GM04503 (cell line): ENCODE measurements at regions not wholly inside any gene's neighbourhood (a gene's known extent, or its start where the extent isn't known, plus 50 kb on each side); places are given as distances from the start of the nearest gene placed in this dataset.

Experiments used
- DNase-seq: peaks from one replicate; pipeline ENCODE4 v3.0.0-alpha.2; 2012; ENCODE audit warnings: low read depth

DNA sequence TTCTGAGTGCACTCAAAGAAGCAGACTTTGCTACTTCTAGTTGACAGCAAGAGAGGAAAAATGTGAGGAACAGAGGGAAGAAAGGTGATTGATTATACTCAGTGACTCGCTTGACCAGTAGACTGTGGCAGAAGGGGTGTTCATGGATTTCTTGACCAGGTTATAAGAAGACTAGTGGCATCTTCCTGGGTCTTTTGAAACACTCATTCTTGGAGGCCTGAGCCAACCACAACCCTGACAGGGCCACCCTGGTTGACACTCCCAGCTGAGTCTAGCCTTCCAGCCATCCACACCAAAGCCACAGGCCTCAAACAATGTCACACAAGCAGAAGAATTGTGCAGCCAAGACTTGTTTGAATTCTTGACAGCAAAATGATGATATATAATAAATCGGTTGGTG lies 366.3 kb downstream of the SS18 start:
- DNase-seq, result no peak

DNA sequence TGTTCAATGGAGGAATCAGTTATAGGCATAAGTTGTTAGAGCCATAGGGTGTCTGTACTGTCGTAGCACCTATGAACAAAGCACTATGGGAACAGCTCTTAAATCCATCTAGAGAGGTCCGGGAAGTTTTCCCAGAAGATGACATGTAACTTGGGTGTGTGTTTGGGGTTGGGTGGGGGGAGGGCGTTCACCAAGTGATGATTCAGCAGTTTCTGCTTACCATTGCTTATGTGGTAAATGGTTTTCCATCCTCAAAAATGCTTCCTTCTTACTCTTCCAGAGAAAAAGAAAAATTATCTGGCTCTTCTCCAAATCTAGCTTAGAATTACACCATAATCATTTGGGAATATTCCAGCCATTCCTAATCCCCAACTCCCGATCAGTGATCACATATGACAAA lies 361.1 kb upstream of the ZNF521 start:
- DNase-seq, result no peak

DNA sequence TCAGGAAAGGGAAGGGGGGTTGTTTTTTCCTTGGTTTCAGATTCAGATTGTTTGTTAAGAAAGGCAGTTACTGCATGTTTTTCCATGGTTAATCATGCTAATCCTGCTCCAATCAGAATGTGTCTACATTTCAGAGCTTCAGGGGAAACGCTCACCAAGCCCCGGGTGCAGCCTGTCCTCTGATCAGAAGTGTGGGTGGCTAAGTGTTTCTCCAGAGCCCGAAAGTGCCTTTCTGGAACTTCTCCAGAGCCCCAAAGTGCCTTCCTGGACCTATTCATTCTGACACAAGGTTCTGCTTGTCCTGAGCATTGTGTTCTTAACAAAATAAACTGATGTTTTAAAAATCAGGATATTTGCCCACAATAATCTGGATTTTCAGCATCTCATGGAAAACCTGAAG lies 359.0 kb upstream of the ZNF521 start:
- no peak for DNase-seq

DNA sequence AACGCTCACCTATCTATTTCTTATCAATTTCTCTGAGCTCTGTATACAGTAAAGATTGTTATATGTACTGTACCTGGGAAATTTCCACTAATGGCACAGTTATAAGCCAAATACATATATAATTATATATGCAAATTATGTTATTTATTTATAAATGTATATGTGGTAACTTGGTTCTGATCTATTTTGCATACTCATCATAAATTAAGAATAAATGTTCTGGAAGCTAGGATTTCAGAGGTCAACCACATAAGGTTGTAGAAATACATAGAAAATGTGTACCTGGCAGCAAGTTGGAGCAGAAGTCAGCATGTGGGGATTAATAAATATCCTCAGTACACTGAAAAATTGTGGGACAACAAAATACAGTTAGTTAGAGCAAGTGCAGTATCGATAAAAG lies 353.7 kb upstream of the ZNF521 start:
- no peak for DNase-seq

DNA sequence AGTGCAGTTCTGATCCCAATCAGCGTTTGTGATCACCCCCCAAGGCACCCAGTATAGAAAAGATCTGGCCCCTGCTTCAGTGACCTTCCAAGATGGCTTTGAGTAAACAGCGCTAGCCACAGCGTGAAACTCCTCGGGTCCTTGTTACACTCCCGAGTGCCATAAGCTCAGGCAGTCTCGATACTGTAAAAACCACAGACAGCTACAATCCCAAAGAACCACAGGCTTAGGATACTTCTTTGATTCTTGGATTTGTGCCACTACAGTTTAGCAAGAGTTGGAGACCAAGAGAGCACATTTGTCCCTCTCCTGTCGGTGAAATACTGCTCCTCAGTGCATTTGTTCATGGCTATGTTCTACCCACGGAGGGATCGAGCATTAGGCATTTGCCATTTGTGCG lies 352.5 kb upstream of the ZNF521 start:
- no peak for DNase-seq

DNA sequence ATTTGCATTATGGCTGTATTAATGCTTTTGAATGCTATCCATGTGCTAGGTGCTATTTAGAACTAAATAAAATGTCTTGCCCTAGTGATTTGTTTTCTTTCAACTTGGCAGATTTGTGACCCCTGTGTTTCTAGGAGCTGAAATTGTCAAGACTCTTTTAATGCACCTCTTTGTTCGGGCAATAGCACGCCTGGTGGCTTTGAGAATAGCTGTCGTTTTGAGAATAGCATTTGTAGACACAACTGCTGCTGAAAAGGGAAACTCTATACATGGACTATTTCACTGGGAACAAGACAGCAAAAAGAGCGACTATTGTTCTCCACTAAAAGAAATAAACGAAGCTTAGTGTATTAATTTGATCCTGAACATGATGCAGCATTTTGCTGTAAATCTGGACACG lies 352.1 kb upstream of the ZNF521 start:
- DNase-seq, result no peak

DNA sequence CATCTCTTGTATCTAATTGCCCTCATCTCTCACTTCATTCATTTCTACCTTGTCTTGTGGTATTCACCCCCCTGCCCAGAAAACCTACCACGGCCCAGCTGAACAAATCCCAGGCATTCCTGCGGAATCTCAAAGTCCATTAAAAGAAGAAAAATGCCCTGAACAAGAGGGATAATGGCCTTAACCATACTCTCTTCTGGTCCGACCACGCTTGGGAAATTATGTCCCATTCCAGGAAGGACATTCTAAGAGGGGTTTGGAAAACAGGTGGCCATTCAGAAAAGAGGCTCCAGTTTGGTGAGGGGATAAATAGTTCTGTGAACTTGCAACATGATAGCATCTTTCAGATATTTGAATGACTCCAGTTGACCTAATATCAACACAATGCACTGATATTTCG lies 349.9 kb upstream of the ZNF521 start:
- DNase-seq, result no peak

DNA sequence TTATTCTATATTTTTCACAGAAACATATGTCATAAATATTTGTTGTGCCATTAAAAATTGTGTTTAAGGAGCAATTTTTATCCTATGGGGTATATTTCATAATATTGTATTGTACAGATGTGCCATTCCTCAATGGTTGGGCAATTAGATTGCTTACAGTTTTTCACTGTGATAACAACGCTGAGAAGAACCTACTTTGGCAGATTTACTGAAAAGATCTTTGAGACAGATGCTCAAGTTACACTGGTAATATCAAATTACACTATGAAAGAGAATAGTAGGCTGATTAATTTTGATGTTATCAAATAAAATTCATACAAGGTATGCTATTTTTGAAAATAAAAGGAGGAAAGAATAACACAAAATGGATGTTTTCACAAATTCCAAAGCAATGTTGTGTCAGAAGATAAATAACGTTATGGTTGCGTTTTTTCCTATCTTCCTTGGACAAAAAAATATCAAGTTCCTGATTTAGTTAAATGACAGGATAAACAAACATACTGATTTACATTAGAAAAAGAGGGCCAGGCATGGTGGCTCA lies 335.1 kb upstream of the ZNF521 start:
- no peak for DNase-seq

DNA sequence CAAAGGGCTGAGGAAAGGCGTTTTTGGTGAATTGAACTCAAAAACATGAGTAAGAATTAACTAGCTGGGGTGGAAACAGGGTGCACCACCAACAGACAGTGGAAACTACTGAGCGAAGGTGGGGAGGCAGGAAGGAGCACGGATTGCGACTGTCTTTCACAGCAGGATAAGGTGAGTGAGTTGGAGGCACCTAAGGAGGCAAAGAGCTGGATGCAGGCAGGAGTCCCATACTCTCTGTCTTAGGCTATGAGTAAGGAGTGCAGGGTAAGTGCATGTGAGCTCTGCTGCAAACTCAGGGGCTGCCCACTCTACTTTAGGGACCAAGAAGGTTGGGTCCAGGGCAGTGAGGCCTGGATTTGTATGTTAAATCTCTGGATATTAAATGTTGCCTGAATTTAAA lies 333.1 kb upstream of the ZNF521 start:
- no peak for DNase-seq

DNA sequence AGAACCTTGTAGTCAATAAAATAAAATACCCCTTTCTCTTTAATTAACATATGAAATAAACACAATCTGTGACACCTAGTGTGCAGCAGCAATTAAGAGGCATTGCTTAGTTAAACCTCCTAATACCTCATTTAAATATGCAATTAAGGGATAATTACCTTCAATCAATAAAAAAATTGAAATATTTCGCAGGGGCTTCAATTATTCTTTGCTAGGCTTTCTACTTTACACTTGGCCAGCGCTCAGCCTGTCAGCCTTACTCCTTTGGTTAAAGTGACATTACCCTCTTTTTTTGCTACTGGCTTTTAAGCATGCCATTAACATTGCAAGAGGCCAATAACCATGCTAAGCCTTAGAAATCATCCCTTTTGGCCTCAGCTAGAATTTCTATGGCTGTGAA lies 327.5 kb upstream of the ZNF521 start:
- DNase-seq, result no peak

DNA sequence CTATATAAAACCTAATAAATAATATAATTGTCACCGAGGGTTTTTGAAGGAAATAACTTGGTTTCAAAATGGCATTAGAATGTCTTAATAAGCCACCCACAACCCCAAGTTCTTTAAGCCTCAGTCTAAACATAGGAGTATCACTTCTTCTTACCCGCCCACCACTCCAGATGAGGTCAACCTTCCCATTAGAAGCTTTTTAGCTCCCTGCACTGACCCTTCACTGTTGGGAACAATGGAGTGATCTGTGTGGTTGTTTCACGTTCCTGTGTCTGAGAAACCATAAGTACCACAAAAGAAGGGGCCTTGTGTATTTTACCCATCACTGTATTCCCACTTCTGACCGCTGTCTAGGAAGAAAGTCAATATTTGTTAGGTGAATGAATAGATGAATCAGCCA lies 326.3 kb upstream of the ZNF521 start:
- DNase-seq, result no peak

DNA sequence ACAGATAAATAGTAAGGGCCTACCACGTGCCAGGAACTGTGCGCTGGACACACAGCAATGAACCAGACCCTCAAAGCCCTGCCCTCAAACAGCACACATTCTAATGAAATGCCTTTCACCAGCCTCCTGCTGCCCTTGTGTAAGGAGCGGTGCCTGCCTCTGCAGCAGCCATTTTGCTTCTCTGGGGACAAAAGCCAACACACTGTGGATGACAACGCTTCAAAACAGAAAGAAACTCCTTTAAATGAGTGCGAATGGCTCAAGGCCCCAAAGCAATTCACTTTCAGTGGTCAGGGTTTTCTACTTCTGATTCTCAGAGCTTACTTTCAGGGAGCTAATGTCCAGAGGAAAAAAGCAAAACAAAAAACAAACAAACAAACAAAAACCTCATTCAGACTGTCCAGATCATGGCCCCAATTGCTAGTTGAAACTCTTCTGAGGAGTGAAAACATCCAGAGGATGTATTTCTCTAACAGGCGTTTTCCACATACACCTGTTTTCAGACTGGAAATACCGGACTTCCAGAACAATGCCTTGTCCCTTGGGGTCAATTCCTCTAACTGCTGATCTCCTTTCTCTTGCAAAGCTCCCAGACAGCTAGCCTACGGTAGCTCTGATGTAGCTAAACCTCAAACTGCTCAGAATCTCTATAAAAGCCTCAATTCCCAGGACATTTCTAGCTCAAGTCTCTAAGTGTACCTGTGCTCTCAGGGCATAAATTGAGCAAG lies 323.3 kb upstream of the ZNF521 start:
- DNase-seq, result no peak

DNA sequence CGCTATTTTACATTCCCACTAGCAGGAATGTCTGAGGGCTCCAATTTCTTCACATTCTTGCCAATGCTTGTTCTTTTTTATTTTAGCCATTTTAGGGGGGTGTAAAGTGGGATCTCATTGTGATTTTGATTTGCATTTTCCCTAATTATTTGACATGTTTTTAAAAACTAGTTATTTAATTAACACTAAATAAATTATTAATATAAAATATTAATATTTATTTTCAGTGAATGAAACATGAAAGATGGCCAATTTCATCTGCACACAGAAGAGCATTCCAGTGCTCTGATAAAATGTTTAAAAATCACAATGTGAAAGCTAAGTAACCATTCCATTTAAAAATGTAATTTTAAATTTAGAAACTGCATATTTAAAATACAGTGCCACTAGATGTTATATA lies 322.2 kb upstream of the ZNF521 start:
- DNase-seq, result no peak

DNA sequence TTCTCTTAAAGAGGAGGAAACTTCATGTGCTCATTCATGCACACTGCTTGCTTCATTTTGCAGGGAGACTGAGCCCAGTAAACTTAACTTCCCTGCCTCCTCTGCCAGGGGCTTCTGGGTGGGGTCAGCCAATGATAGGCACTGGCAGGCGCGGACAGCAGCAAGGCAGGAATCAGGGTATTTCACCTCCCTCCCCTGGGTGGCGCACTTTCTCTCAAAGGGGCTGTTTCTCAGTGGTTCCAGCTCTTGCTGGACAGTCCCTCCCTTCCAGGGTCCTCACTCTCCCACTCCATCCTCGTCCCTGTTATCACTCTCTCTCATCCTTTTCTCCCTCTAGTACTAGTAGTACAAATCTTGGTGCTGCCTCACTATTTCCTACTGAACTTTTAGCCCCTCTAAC lies 320.5 kb upstream of the ZNF521 start:
- no peak for DNase-seq

DNA sequence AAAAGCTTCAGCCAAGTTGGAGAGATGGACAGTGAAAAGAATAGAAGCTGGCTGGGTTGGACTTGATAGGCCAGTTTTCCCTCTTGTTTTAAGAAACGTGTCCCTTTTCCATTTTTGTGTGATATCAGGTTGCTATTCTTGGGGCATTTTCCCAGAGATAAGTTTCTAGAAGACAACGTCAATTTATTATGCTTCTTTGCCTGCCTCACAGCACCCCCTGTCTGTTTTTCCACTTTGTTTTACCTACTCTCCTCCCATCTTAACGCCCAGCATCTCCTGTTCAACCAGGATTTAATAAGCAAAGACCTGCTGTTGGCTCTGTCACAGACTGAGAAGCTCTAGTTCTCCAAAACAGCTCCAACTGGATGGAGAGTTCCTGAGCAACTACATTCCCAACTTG lies 317.8 kb upstream of the ZNF521 start:
- DNase-seq, result no peak

DNA sequence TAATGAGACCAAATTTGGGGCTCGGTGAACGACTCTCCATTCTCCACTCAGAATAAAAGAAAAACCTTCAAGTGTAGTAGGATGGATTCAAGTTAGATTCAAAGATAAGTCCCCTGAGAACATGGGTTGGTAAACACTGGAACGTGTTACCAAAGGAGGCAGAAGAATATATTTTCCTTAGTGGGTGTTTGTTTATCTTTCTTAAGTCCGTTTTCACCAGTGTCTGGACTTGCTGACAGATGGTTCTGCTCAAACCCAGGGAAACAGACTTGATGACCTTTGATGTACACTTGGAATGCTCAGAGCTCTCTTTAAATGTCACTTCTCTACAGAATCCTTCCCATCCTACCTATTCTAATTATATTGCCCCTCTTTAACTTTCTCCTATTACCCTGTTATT lies 310.3 kb upstream of the ZNF521 start:
- no peak for DNase-seq

DNA sequence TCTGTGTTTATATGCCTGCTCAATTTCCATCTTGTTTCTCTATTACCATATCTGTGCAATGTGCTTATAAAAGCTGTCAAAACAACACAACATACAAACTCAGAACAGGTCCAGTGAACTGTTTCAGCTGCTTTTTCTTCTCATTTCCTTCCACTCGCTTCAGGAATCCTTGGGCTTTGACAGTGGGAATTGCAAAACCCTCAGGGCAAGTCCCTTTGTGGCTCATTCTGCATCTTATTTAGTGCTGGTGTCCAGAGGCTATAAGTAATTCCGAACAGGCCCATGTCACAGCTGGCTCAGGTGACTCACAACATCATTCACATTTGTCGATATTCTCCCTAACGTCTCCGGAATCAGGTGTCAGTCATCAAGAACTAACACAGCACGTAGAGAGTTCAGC lies 309.9 kb upstream of the ZNF521 start:
- DNase-seq, result no peak

DNA sequence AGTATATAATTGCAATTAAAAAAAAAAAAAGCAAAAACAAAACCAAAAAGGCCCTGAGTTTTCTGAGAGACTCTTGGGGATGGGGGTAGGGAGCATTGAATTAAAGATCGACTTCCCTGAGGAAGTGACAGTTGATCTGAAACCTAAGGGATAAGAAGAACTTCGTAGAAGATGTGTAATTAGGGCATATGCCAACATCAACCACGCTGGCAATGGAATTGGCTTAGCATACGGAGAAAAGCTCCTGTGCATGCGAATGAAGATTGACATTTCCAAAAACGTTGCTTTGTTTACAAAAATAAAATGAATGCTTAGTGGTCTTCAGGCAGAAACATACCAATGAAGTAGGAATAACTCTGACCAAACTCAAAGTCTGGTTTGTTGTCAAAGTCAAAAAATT lies 307.6 kb upstream of the ZNF521 start:
- no peak for DNase-seq

DNA sequence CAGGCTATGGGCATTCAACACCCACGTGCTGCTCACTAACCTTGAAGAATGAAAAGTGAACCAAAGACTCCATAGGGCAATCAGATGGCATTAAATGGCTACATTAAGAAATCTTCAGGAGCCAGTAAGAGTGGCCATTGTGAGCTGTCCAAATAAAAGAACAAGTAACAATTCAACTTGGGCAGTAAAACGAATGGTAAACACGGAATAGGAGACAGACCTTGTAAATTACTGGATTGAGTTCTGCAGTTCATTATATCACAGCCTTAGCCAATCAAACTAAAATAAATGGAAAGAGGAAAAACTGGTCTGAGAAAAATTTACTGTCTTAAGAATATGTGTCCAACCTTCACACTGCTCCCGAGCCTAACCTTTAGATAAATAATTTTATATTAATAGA lies 306.5 kb upstream of the ZNF521 start:
- DNase-seq, result no peak

DNA sequence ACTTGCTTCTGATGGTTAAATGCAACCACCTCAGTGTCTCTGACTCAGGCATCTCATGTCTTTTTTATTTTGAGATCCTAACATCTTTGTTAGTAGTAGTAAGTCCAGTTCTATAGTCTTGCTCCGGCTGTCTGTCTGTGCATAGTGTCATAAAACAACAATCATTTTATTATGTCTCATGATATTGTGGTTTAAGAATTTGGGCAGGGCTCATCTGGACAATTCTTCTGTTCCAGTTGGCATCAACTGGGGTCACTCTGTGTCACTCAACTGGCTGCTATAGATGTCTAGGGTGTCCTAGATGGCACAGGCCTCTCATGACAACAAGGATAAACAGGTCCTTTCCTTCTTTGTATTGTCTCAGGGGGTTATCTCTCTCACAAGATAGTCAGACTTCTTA lies 299.6 kb upstream of the ZNF521 start:
- DNase-seq, result no peak

DNA sequence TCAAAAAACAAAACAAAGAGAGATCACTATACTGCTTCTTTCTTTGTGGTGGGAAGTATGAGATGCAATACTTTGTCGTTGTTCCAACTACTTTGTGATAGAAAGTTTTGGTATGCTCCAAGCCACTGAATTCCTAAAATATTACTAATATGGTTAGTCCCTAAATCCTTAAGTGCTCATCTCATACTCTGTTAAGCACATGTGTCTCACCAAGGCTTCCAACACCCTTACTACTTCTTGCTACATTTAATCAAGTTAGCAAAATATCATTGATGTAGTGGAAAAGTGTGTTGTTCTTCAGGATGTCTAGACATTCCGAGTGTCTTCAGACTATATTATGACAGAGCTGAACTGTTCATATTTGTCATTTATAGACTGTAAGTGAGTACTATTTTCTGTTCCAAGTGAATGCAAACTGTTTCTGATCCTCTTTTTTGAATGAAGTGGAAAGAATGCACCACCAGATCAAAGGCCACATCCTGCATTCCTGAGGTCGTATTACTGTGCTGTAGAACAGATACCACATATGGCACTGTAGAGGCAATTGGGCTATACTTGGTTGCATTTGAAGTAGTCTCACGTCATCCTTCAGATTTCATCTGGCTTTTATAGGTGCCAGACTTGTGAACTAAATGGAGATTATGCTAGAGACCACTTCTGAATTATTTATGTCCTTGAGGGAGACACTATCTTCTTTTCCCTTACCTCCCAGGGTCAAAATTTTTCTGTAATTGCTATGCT lies 298.4 kb upstream of the ZNF521 start:
- DNase-seq, result peak; percentile 95

DNA sequence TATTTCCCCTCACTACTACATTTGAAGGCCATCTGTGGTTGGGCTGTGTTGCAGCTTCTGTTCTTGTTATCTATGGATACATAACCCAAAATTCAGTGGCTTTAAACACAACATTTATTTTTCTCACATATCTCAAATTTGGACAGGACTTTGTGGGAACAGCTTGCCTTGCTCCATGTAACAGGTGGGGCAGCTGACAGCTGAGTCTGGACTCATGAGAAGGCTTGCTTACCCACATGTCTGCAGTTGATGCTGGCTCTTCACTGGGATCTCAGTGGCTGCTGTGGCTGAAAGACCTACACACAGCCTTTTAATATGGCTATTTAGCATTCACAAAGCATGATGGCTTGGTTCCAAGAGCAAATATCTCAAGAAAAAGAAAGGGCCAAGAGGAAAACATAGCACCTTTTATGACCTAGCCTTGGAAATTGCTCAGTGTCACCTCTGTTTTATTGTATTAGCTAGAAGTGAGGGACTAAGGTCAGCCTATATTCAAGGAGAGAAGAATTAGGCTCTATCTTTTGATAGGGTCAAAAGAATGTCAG lies 296.8 kb upstream of the ZNF521 start:
- DNase-seq, result no peak

DNA sequence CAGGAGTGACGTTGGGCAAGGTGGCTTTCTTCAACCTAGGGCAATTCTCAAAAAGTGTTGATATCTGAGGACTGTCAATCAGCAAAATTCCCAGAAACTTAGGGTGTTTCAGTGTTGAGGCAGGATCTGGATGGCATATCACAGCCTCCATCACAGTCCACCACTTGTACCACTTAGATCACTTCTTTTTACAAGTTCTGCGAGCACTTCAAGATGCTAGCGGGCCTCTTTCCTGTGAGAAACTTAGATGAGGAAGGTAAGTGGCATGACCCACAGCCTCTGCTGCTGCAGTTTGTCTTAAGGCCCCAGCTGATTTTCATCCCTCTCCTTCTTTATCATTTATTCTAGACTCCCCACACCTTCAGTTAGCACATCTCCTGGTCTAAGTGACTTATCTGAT lies 295.4 kb upstream of the ZNF521 start:
- no peak for DNase-seq
